ENCODE measurements at regions not wholly inside any gene's neighbourhood (a gene's known extent, or its start where the extent isn't known, plus 50 kb on each side); places are given as distances from the start of the nearest gene placed in this dataset.

GRCh38 chr2:161049559-161049958 is 110.7 kb upstream of the TANK start:
- Mint-ChIP-seq H3K27ac (no peak overlapping the region), H3K27me3 (ENCODE audit: low read depth) (peaks cover 9% of the 10 kb centered on the region), H3K9me3 (no peaks in the 10 kb centered on the region), H3K36me3 (ENCODE audit: low read depth) (no peaks in the 10 kb centered on the region), H3K4me1 (no peaks in the 10 kb centered on the region), H3K4me3 (no peak overlapping the region)
- TF ChIP-seq, protein P1, sequence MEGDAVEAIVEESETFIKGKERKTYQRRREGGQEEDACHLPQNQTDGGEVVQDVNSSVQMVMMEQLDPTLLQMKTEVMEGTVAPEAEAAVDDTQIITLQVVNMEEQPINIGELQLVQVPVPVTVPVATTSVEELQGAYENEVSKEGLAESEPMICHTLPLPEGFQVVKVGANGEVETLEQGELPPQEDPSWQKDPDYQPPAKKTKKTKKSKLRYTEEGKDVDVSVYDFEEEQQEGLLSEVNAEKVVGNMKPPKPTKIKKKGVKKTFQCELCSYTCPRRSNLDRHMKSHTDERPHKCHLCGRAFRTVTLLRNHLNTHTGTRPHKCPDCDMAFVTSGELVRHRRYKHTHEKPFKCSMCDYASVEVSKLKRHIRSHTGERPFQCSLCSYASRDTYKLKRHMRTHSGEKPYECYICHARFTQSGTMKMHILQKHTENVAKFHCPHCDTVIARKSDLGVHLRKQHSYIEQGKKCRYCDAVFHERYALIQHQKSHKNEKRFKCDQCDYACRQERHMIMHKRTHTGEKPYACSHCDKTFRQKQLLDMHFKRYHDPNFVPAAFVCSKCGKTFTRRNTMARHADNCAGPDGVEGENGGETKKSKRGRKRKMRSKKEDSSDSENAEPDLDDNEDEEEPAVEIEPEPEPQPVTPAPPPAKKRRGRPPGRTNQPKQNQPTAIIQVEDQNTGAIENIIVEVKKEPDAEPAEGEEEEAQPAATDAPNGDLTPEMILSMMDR (IDR thresholded peaks at IDR 0.05; ENCODE audit: unreplicated experiment in 3 of 3), result no peak

- Mint-ChIP-seq H3K4me1 (no peaks in the 10 kb centered on the region), H3K27me3 (ENCODE audit: low read depth) (peaks cover 6% of the 10 kb centered on the region), H3K36me3 (ENCODE audit: low read depth) (no peaks in the 10 kb centered on the region), H3K27ac (peak overlapping the region in 1 of 3 experiments; percentile 15), H3K9me3 (peaks cover 2% of the 10 kb centered on the region), H3K4me3 (no peak overlapping the region)
- TF ChIP-seq, protein P1 (IDR thresholded peaks at IDR 0.05; ENCODE audit: unreplicated experiment in 3 of 3), result no peak
These were observed 108.0 kb upstream of the TANK start for GRCh38 chr2:161052214-161052613.

- TF ChIP-seq, protein P1 (IDR thresholded peaks at IDR 0.05; ENCODE audit: unreplicated experiment in 3 of 3), result no peak
- H3K4me3 Mint-ChIP-seq, result no peak overlapping the region
- H3K27me3 Mint-ChIP-seq (ENCODE audit: low read depth), result peaks cover 3% of the 10 kb centered on the region
- peaks cover 2% of the 10 kb centered on the region for H3K9me3 Mint-ChIP-seq
- no peaks in the 10 kb centered on the region for H3K36me3 Mint-ChIP-seq (ENCODE audit: low read depth)
- H3K27ac Mint-ChIP-seq, result no peak overlapping the region
- no peaks in the 10 kb centered on the region for H3K4me1 Mint-ChIP-seq
These were observed 104.9 kb upstream of the TANK start for GRCh38 chr2:161055289-161055688.

GRCh38 chr2:161059388-161059787 is 100.8 kb upstream of the TANK start:
- H3K9me3 Mint-ChIP-seq, result peaks cover 2% of the 10 kb centered on the region
- TF ChIP-seq, protein P1 (IDR thresholded peaks at IDR 0.05; ENCODE audit: unreplicated experiment in 3 of 3), result no peak
- H3K4me3 Mint-ChIP-seq, result no peak overlapping the region
- H3K27me3 Mint-ChIP-seq (ENCODE audit: low read depth), result no peaks in the 10 kb centered on the region
- no peaks in the 10 kb centered on the region for H3K36me3 Mint-ChIP-seq (ENCODE audit: low read depth)
- peaks cover 22% of the 10 kb centered on the region for H3K4me1 Mint-ChIP-seq
- H3K27ac Mint-ChIP-seq, result no peak overlapping the region

DNA sequence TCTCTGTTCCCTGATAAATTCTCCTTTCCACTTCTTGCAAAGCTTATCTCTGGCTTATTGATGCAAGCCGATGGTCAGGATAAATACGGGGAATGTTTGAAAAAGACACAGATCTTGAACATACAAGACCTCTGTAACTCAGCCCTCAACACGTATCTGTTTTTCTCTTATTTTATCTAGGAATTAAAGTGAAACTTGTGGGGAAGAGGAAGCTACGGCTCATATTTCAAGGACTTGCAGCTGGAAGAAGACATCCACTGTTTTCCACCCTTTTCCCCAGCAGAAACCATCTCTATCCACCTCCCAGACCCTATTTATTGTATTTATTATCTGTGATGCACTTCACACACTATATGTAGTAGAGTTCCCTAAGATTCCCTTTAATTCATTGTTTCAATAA is 98.4 kb upstream of the TANK start:
- Mint-ChIP-seq H3K27me3 (ENCODE audit: low read depth) (no peaks in the 10 kb centered on the region), H3K9me3 (peaks cover 2% of the 10 kb centered on the region), H3K27ac (peak overlapping the region in 2 of 3 experiments; percentile 44 to 67), H3K36me3 (ENCODE audit: low read depth) (no peaks in the 10 kb centered on the region), H3K4me3 (no peak overlapping the region), H3K4me1 (peaks cover 26% of the 10 kb centered on the region)
- TF ChIP-seq, protein P1 (IDR thresholded peaks at IDR 0.05; ENCODE audit: unreplicated experiment in 3 of 3), result no peak

GRCh38 chr2:161063157-161063945 is 96.9 kb upstream of the TANK start:
- H3K27me3 Mint-ChIP-seq (ENCODE audit: low read depth), result no peaks in the 10 kb centered on the region
- H3K36me3 Mint-ChIP-seq (ENCODE audit: low read depth), result no peaks in the 10 kb centered on the region
- peak overlapping the region in 2 of 3 experiments; percentile 32 to 51 for H3K4me3 Mint-ChIP-seq
- no peaks in the 10 kb centered on the region for H3K9me3 Mint-ChIP-seq
- H3K27ac Mint-ChIP-seq, result peak overlapping the region in 2 of 3 experiments; percentile 67 to 74
- peaks cover 32% of the 10 kb centered on the region for H3K4me1 Mint-ChIP-seq
- TF ChIP-seq, protein P1 (IDR thresholded peaks at IDR 0.05; ENCODE audit: unreplicated experiment in 3 of 3), result peak; percentile 87 to 93 (median 93)

Data from nephron (organoid).